ENCODE measurements at regions not wholly inside any gene's neighbourhood (a gene's known extent, or its start where the extent isn't known, plus 50 kb on each side); places are given as distances from the start of the nearest gene placed in this dataset.

DNA sequence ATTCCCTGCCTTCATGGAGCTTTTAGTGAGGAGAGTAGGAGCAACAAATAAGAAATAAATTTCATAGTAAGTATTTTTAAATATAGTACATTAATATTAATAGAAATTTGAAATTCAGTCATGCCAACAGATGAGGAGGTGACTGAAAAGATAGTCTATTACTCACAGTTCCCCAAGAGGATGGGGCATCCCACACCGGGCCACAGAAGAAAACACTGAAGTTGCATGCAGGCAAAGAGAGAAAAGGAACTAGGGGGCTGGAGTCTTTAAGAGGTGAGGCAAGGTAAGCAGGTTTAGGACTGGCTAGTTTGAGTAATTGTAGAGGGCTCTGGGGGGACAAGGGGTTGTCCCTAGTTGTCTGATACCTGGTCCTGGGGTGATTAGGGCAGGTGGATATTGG, 120.1 kb upstream of the UMPS start:
- POLR2A ChIA-PET: no interaction called here
- dilution Hi-C loops (cut with MboI; ENCODE audit: extremely low pct_ligation_motif_present, low sequenced_read_pairs): no loop called here

More for the DNA sequence above, 120.1 kb upstream of the UMPS start:
- Histone ChIP-seq H3K9ac (replicated peaks; ENCODE audit: extremely low read depth, insufficient read depth, low read length) (no peak overlapping the region), H3K79me2 (ENCODE audit: control insufficient read depth, insufficient read depth, low read length) (no peaks in the 10 kb centered on the region), H3K9me1 (replicated peaks; ENCODE audit: control insufficient read depth, extremely low read depth, insufficient read depth, low read length) (no peaks in the 10 kb centered on the region), H3K9me3 (replicated peaks; ENCODE audit: control insufficient read depth, insufficient read depth, low read length) (no peaks in the 10 kb centered on the region), H4K20me1 (replicated peaks; ENCODE audit: control insufficient read depth, extremely low read depth, insufficient read depth, low read length) (no peaks in the 10 kb centered on the region), H3K27me3 (ENCODE audit: control insufficient read depth in 2 of 2, insufficient read depth in 2 of 2, low read length in 2 of 2) (no peaks in the 10 kb centered on the region), H3K4me2 (ENCODE audit: insufficient read depth, low read length) (no peak overlapping the region), H3K4me3 (replicated peaks in 1 of 3; ENCODE audit: insufficient read depth in 1 of 3, low read depth in 1 of 3, low read length in 3 of 3) (no peak overlapping the region), H3K4me1 (ENCODE audit: control insufficient read depth, extremely low read depth, insufficient read depth, low read length) (no peaks in the 10 kb centered on the region), H3K27ac (ENCODE audit: insufficient read depth, low read depth, low read length) (no peak overlapping the region), H3K36me3 (ENCODE audit: control insufficient read depth in 2 of 2, extremely low read depth in 1 of 2, insufficient read depth in 2 of 2, low read length in 2 of 2) (no peaks in the 10 kb centered on the region), H2AFZ (ENCODE audit: low read depth, low read length) (no peak overlapping the region)
- no peak for TF ChIP-seq FOS (IDR thresholded peaks at IDR 0.05; ENCODE audit: borderline replicate concordance, insufficient read depth, low read length)
- TF ChIP-seq JUN (IDR thresholded peaks at IDR 0.05; ENCODE audit: borderline replicate concordance, insufficient read depth, insufficient read length, low read depth): no peak
- TF ChIP-seq EZH2 (IDR thresholded peaks at IDR 0.05; ENCODE audit: borderline replicate concordance, low read depth, low read length, severe bottlenecking): no peak
- TF ChIP-seq GATA2 (IDR thresholded peaks at IDR 0.05; ENCODE audit: insufficient read depth, insufficient read length, low read depth, low read length): no peak
- TF ChIP-seq POLR2A (IDR thresholded peaks at IDR 0.05; ENCODE audit: low read depth, low read length): no peak
- TF ChIP-seq, protein P1, sequence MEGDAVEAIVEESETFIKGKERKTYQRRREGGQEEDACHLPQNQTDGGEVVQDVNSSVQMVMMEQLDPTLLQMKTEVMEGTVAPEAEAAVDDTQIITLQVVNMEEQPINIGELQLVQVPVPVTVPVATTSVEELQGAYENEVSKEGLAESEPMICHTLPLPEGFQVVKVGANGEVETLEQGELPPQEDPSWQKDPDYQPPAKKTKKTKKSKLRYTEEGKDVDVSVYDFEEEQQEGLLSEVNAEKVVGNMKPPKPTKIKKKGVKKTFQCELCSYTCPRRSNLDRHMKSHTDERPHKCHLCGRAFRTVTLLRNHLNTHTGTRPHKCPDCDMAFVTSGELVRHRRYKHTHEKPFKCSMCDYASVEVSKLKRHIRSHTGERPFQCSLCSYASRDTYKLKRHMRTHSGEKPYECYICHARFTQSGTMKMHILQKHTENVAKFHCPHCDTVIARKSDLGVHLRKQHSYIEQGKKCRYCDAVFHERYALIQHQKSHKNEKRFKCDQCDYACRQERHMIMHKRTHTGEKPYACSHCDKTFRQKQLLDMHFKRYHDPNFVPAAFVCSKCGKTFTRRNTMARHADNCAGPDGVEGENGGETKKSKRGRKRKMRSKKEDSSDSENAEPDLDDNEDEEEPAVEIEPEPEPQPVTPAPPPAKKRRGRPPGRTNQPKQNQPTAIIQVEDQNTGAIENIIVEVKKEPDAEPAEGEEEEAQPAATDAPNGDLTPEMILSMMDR (IDR thresholded peaks at IDR 0.05; ENCODE audit: extremely low read depth in 1 of 2, insufficient read depth in 1 of 2, low read depth in 1 of 2, low read length in 2 of 2): no peak
- TF ChIP-seq, protein P2, sequence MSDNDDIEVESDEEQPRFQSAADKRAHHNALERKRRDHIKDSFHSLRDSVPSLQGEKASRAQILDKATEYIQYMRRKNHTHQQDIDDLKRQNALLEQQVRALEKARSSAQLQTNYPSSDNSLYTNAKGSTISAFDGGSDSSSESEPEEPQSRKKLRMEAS (IDR thresholded peaks at IDR 0.05; ENCODE audit: insufficient read depth, insufficient read length): no peak
- TF ChIP-seq POLR2AphosphoS5 (IDR thresholded peaks at IDR 0.05; ENCODE audit: insufficient read depth, low read depth, low read length): no peak
- TF ChIP-seq MYC (IDR thresholded peaks at IDR 0.05; ENCODE audit: low read depth, low read length): no peak
- BruUV-seq (replicated peaks): no TSS peak
- DNase-seq (ENCODE audit: low read depth, low spot score): no peak
- intact Hi-C loops (cut with micrococcal nuclease): no loop called here
- no peak for FAIRE-seq
- CTCF ChIA-PET: no interaction called here
